Prostate gland (tissue), 2 donors: ENCODE measurements at regions not wholly inside any gene's neighbourhood (a gene's known extent, or its start where the extent isn't known, plus 50 kb on each side); places are given as distances from the start of the nearest gene placed in this dataset.

Source experiments
- POLR2A ChIP-seq: fragments of 450-650 bp; IDR thresholded peaks from one replicate; pipeline ENCODE4 v1.6.1; 2016; ENCODE audit warnings: antibody characterized with exemption, mild to moderate bottlenecking
- POLR2AphosphoS5 ChIP-seq: sonication (generic); formaldehyde crosslinking; IDR thresholded peaks from one replicate; pipeline ENCODE4 v1.6.1; 2017; ENCODE audit warnings: antibody characterized with exemption
- TF ChIP-seq, protein P1 (sequence below), 4 experiments: fragments of 200-600 bp in 2 of 4; fragments of 450-650 bp in 2 of 4; sonication (generic) in 2 of 4; IDR thresholded peaks; 1 replicate in 3 of 4; 2 replicates in 1 of 4; pipeline ENCODE4 v1.5.1; 2016 to 2019; ENCODE audit warnings: antibody characterized with exemption in 4 of 4, mild to moderate bottlenecking in 2 of 4, moderate library complexity in 2 of 4

DNA sequence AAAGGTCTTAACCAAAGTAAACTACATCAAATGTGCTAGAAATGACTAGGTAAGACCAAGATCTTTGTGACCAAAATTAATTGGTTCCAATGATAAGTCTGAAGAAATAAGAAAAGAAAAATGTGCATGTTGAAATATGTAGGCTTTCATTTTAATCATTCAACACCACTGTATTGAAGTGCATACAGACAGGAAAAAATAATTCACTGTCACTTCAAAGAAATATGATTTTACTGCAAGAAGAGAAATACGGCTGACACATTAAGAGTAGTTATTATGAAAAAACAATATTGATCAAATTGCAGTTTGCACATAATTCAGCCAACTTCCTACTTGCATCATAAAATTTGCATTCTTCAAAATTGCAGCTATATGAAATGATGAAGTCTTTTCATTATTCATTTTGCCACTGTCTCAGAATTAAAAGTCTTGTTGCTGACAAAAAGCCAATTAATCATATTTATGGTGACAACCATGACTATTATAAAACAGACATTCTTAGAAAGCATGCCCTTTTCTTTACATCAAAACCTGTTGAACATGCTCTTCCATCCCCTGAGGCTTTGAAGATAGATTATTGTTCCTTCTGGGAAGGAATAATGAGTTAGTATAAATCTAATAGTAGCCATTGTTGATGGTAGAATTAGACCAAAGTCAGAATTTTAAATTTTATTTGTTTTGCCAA is 405.9 kb upstream of the MAD2L1 start:
- TF ChIP-seq POLR2A (no peak), POLR2AphosphoS5 (no peak)
- TF ChIP-seq, protein P1, sequence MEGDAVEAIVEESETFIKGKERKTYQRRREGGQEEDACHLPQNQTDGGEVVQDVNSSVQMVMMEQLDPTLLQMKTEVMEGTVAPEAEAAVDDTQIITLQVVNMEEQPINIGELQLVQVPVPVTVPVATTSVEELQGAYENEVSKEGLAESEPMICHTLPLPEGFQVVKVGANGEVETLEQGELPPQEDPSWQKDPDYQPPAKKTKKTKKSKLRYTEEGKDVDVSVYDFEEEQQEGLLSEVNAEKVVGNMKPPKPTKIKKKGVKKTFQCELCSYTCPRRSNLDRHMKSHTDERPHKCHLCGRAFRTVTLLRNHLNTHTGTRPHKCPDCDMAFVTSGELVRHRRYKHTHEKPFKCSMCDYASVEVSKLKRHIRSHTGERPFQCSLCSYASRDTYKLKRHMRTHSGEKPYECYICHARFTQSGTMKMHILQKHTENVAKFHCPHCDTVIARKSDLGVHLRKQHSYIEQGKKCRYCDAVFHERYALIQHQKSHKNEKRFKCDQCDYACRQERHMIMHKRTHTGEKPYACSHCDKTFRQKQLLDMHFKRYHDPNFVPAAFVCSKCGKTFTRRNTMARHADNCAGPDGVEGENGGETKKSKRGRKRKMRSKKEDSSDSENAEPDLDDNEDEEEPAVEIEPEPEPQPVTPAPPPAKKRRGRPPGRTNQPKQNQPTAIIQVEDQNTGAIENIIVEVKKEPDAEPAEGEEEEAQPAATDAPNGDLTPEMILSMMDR (IDR thresholded peaks at IDR 0.05) = no peak
